ENCODE measurements at regions not wholly inside any gene's neighbourhood (a gene's known extent, or its start where the extent isn't known, plus 50 kb on each side); places are given as distances from the start of the nearest gene placed in this dataset.

GRCh38 chr3:13207975-13208705 lies 134.9 kb upstream of the IQSEC1 start:
- ChIA-PET POLR2A (no interaction called here), CTCF (no interaction called here)
- H3K4me3 ChIP-seq (ENCODE audit: low read depth, low read length): no peak overlapping the region
- DNase-seq (ENCODE audit: low read depth, low spot score): no peak
- TF ChIP-seq CTCF (IDR thresholded peaks at IDR 0.05; ENCODE audit: insufficient read depth, low read length, missing control alignments): no peak

- H3K4me3 ChIP-seq (ENCODE audit: low read depth, low read length): no peak overlapping the region
- no peak for TF ChIP-seq CTCF (IDR thresholded peaks at IDR 0.05; ENCODE audit: insufficient read depth, low read length, missing control alignments)
- DNase-seq (ENCODE audit: low read depth, low spot score): no peak
- CTCF ChIA-PET: no interaction called here
- POLR2A ChIA-PET: no interaction called here
Measured at GRCh38 chr3:13207578-13207922, 134.3 kb upstream of the IQSEC1 start.

- CTCF ChIA-PET: no interaction called here
- H3K4me3 ChIP-seq (ENCODE audit: low read depth, low read length): no peak overlapping the region
- no peak for TF ChIP-seq CTCF (IDR thresholded peaks at IDR 0.05; ENCODE audit: insufficient read depth, low read length, missing control alignments)
- POLR2A ChIA-PET: no interaction called here
- DNase-seq (ENCODE audit: low read depth, low spot score): no peak
Measured at GRCh38 chr3:13206799-13207577, 133.8 kb upstream of the IQSEC1 start.

GRCh38 chr3:13205567-13206143 lies 132.4 kb upstream of the IQSEC1 start:
- no peak overlapping the region for H3K4me3 ChIP-seq (ENCODE audit: low read depth, low read length)
- POLR2A ChIA-PET: no interaction called here
- TF ChIP-seq CTCF (IDR thresholded peaks at IDR 0.05; ENCODE audit: insufficient read depth, low read length, missing control alignments): no peak
- no peak for DNase-seq (ENCODE audit: low read depth, low spot score)
- CTCF ChIA-PET: no interaction called here

GRCh38 chr3:13204177-13204581 lies 130.9 kb upstream of the IQSEC1 start:
- DNase-seq (ENCODE audit: low read depth, low spot score): no peak
- H3K4me3 ChIP-seq (ENCODE audit: low read depth, low read length): no peak overlapping the region
- CTCF ChIA-PET: no interaction called here
- TF ChIP-seq CTCF (IDR thresholded peaks at IDR 0.05; ENCODE audit: insufficient read depth, low read length, missing control alignments): no peak
- POLR2A ChIA-PET: no interaction called here

- H3K4me3 ChIP-seq (ENCODE audit: low read depth, low read length): no peak overlapping the region
- no peak for DNase-seq (ENCODE audit: low read depth, low spot score)
- TF ChIP-seq CTCF (IDR thresholded peaks at IDR 0.05; ENCODE audit: insufficient read depth, low read length, missing control alignments): no peak
- CTCF ChIA-PET: no interaction called here
- POLR2A ChIA-PET: no interaction called here
Measured at GRCh38 chr3:13203398-13204176, 130.4 kb upstream of the IQSEC1 start.
